ES-I3 (cell line): ENCODE measurements at regions not wholly inside any gene's neighbourhood (a gene's known extent, or its start where the extent isn't known, plus 50 kb on each side); places are given as distances from the start of the nearest gene placed in this dataset.

ENCODE experiments used
- H3K36me3 ChIP-seq: 2 replicates; pipeline ENCODE4 v1.6.1; 2013; ENCODE audit warnings: mild to moderate bottlenecking, low read length, control low read depth, moderate library complexity; ENCODE audit not compliant: insufficient read depth
- H3K4me1 ChIP-seq: 2 replicates; pipeline ENCODE4 v1.6.1; 2013; ENCODE audit warnings: mild to moderate bottlenecking, control low read depth, low read length; ENCODE audit not compliant: insufficient read depth
- H3K9ac ChIP-seq: 2 replicates; pipeline ENCODE4 v1.6.1; 2013; ENCODE audit warnings: low read depth, mild to moderate bottlenecking, low read length, moderate library complexity
- H3K9me3 ChIP-seq: 2 replicates; pipeline ENCODE4 v1.6.1; 2013; ENCODE audit warnings: mild to moderate bottlenecking, low read length, moderate library complexity; ENCODE audit not compliant: control insufficient read depth, insufficient read depth

GRCh38 chr9:86707932-86708510 is 239.3 kb downstream of the GAS1 start:
- Histone ChIP-seq H3K4me1 (no peaks in the 10 kb centered on the region; the same call in 1 of the 2 replicates), H3K9me3 (no peaks in the 10 kb centered on the region), H3K36me3 (no peaks in the 10 kb centered on the region), H3K9ac (no peak overlapping the region)

GRCh38 chr9:86706391-86706790 is 240.9 kb downstream of the GAS1 start:
- H3K9me3 ChIP-seq: no peaks in the 10 kb centered on the region
- no peak overlapping the region for H3K9ac ChIP-seq
- no peaks in the 10 kb centered on the region for H3K36me3 ChIP-seq
- H3K4me1 ChIP-seq: no peaks in the 10 kb centered on the region; the same call in 1 of the 2 replicates

GRCh38 chr9:86705490-86705889 is 241.8 kb downstream of the GAS1 start:
- H3K4me1 ChIP-seq: no peaks in the 10 kb centered on the region; the same call in 1 of the 2 replicates

GRCh38 chr9:86703346-86703745 is 244.0 kb downstream of the GAS1 start:
- no peak overlapping the region for H3K9ac ChIP-seq
- H3K9me3 ChIP-seq: no peaks in the 10 kb centered on the region
- H3K36me3 ChIP-seq: no peaks in the 10 kb centered on the region
- H3K4me1 ChIP-seq: no peaks in the 10 kb centered on the region; the same call in 1 of the 2 replicates

More at GRCh38 chr9:86705490-86705889, 241.8 kb downstream of the GAS1 start:
- no peaks in the 10 kb centered on the region for H3K9me3 ChIP-seq
- H3K36me3 ChIP-seq: no peaks in the 10 kb centered on the region
- no peak overlapping the region for H3K9ac ChIP-seq

GRCh38 chr9:86700629-86701028 is 246.7 kb downstream of the GAS1 start:
- no peaks in the 10 kb centered on the region for H3K4me1 ChIP-seq
- no peaks in the 10 kb centered on the region for H3K36me3 ChIP-seq
- H3K9me3 ChIP-seq: no peaks in the 10 kb centered on the region
- no peak overlapping the region for H3K9ac ChIP-seq

GRCh38 chr9:86697999-86698398 is 249.3 kb downstream of the GAS1 start:
- Histone ChIP-seq H3K9ac (no peak overlapping the region), H3K4me1 (no peaks in the 10 kb centered on the region), H3K9me3 (no peaks in the 10 kb centered on the region), H3K36me3 (no peaks in the 10 kb centered on the region)

- H3K36me3 ChIP-seq: no peaks in the 10 kb centered on the region
- no peak overlapping the region for H3K9ac ChIP-seq
- H3K4me1 ChIP-seq: no peaks in the 10 kb centered on the region
- no peaks in the 10 kb centered on the region for H3K9me3 ChIP-seq
Measured at GRCh38 chr9:86697213-86697612, 250.1 kb downstream of the GAS1 start.

GRCh38 chr9:86695910-86696424 is 251.3 kb downstream of the GAS1 start:
- no peaks in the 10 kb centered on the region for H3K4me1 ChIP-seq
- no peaks in the 10 kb centered on the region for H3K9me3 ChIP-seq
- no peak overlapping the region for H3K9ac ChIP-seq
- no peaks in the 10 kb centered on the region for H3K36me3 ChIP-seq

GRCh38 chr9:86690034-86690433 is 257.3 kb downstream of the GAS1 start:
- H3K36me3 ChIP-seq: no peaks in the 10 kb centered on the region
- no peaks in the 10 kb centered on the region for H3K4me1 ChIP-seq
- H3K9ac ChIP-seq: no peak overlapping the region
- H3K9me3 ChIP-seq: no peaks in the 10 kb centered on the region

GRCh38 chr9:86687788-86688187 is 259.5 kb downstream of the GAS1 start:
- no peaks in the 10 kb centered on the region for H3K4me1 ChIP-seq
- H3K36me3 ChIP-seq: no peaks in the 10 kb centered on the region
- H3K9ac ChIP-seq: no peak overlapping the region
- no peaks in the 10 kb centered on the region for H3K9me3 ChIP-seq

GRCh38 chr9:86685556-86685955 is 261.8 kb downstream of the GAS1 start:
- no peaks in the 10 kb centered on the region for H3K36me3 ChIP-seq
- H3K9me3 ChIP-seq: no peaks in the 10 kb centered on the region
- H3K9ac ChIP-seq: no peak overlapping the region
- no peaks in the 10 kb centered on the region for H3K4me1 ChIP-seq

- Histone ChIP-seq H3K9me3 (no peaks in the 10 kb centered on the region), H3K9ac (no peak overlapping the region), H3K4me1 (no peaks in the 10 kb centered on the region), H3K36me3 (no peaks in the 10 kb centered on the region)
Measured at GRCh38 chr9:86684148-86684547, 263.2 kb downstream of the GAS1 start.

GRCh38 chr9:86682240-86682639 is 265.1 kb downstream of the GAS1 start:
- Histone ChIP-seq H3K36me3 (no peaks in the 10 kb centered on the region), H3K9ac (no peak overlapping the region), H3K9me3 (no peaks in the 10 kb centered on the region), H3K4me1 (no peaks in the 10 kb centered on the region)

GRCh38 chr9:86679909-86680308 is 267.4 kb downstream of the GAS1 start:
- Histone ChIP-seq H3K9ac (no peak overlapping the region), H3K9me3 (no peaks in the 10 kb centered on the region), H3K36me3 (no peaks in the 10 kb centered on the region), H3K4me1 (no peaks in the 10 kb centered on the region)

GRCh38 chr9:86676396-86676795 is 270.9 kb downstream of the GAS1 start:
- Histone ChIP-seq H3K36me3 (no peaks in the 10 kb centered on the region), H3K9me3 (no peaks in the 10 kb centered on the region), H3K4me1 (no peaks in the 10 kb centered on the region), H3K9ac (no peak overlapping the region)
